Chondrocyte (in vitro differentiated cells): ENCODE measurements at regions not wholly inside any gene's neighbourhood (a gene's known extent, or its start where the extent isn't known, plus 50 kb on each side); places are given as distances from the start of the nearest gene placed in this dataset.

Experiments
- DNase-seq: peaks from one replicate; pipeline ENCODE4 v3.0.0; 2021; ENCODE audit warnings: mixed read lengths, low spot score
- H3K27ac Mint-ChIP-seq: one replicate; pipeline ENCODE4 v1.8.0; 2021; ENCODE audit warnings: mild to moderate bottlenecking, moderate library complexity, mixed read lengths; ENCODE audit not compliant: unreplicated experiment
- H3K27me3 Mint-ChIP-seq: 2 replicates; pipeline ENCODE4 v1.8.0; 2021; ENCODE audit warnings: low read depth, mixed read lengths
- H3K36me3 Mint-ChIP-seq: 2 replicates; pipeline ENCODE4 v1.8.0; 2021; ENCODE audit warnings: low read depth, mixed read lengths
- H3K4me1 Mint-ChIP-seq: 2 replicates; pipeline ENCODE4 v1.8.0; 2021; ENCODE audit warnings: low read depth, mild to moderate bottlenecking, mixed read lengths
- H3K4me3 Mint-ChIP-seq: one replicate; pipeline ENCODE4 v1.8.0; 2021; ENCODE audit warnings: mild to moderate bottlenecking, moderate library complexity, mixed read lengths; ENCODE audit not compliant: unreplicated experiment
- H3K9me3 Mint-ChIP-seq: 2 replicates; pipeline ENCODE4 v1.8.0; 2021; ENCODE audit warnings: low read depth, mixed read lengths
- CTCF ChIP-seq: fragments of 200-600 bp; sonication (generic); IDR thresholded peaks from 2 replicates; pipeline ENCODE4 v1.5.0; 2021; ENCODE audit warnings: antibody characterized with exemption, mild to moderate bottlenecking, moderate library complexity

GRCh38 chr7:136555933-136556332, 312.5 kb upstream of the CHRM2 start:
- no peak for TF ChIP-seq CTCF
- Mint-ChIP-seq H3K36me3 (no peaks in the 10 kb centered on the region), H3K27me3 (peaks cover 9% of the 10 kb centered on the region), H3K4me3 (no peak overlapping the region), H3K27ac (no peak overlapping the region), H3K9me3 (peaks cover 9% of the 10 kb centered on the region), H3K4me1 (no peaks in the 10 kb centered on the region)
- no peak for DNase-seq

GRCh38 chr7:136551618-136552017, 316.8 kb upstream of the CHRM2 start:
- peaks cover 2% of the 10 kb centered on the region for H3K27me3 Mint-ChIP-seq

GRCh38 chr7:136549756-136550155, 318.7 kb upstream of the CHRM2 start:
- H3K9me3 Mint-ChIP-seq, result no peaks in the 10 kb centered on the region
- no peak for TF ChIP-seq CTCF
- H3K4me3 Mint-ChIP-seq, result no peak overlapping the region
- no peak for DNase-seq
- H3K36me3 Mint-ChIP-seq, result no peaks in the 10 kb centered on the region
- H3K27me3 Mint-ChIP-seq, result peaks cover 8% of the 10 kb centered on the region
- no peak overlapping the region for H3K27ac Mint-ChIP-seq
- no peaks in the 10 kb centered on the region for H3K4me1 Mint-ChIP-seq

More at GRCh38 chr7:136551618-136552017, 316.8 kb upstream of the CHRM2 start:
- Mint-ChIP-seq H3K27ac (no peak overlapping the region), H3K4me1 (no peaks in the 10 kb centered on the region), H3K9me3 (no peaks in the 10 kb centered on the region), H3K36me3 (no peaks in the 10 kb centered on the region), H3K4me3 (no peak overlapping the region)
- TF ChIP-seq CTCF, result no peak
- no peak for DNase-seq

- peaks cover 29% of the 10 kb centered on the region for H3K9me3 Mint-ChIP-seq
- H3K27ac Mint-ChIP-seq, result no peak overlapping the region
- DNase-seq, result no peak
- peaks cover 5% of the 10 kb centered on the region for H3K36me3 Mint-ChIP-seq
- H3K4me1 Mint-ChIP-seq, result peaks cover 3% of the 10 kb centered on the region
- no peak overlapping the region for H3K4me3 Mint-ChIP-seq
- peaks cover 8% of the 10 kb centered on the region for H3K27me3 Mint-ChIP-seq
- TF ChIP-seq CTCF, result no peak
Measured at GRCh38 chr7:136533732-136534131, 334.7 kb upstream of the CHRM2 start.

- H3K27ac Mint-ChIP-seq, result no peak overlapping the region
- TF ChIP-seq CTCF, result no peak
- no peaks in the 10 kb centered on the region for H3K27me3 Mint-ChIP-seq
- peaks cover 15% of the 10 kb centered on the region for H3K9me3 Mint-ChIP-seq
- H3K36me3 Mint-ChIP-seq, result no peaks in the 10 kb centered on the region
- no peak for DNase-seq
- H3K4me3 Mint-ChIP-seq, result no peak overlapping the region
- peaks cover 11% of the 10 kb centered on the region for H3K4me1 Mint-ChIP-seq
Measured at GRCh38 chr7:136530831-136531230, 337.6 kb upstream of the CHRM2 start.
